GM12878 (cell line): ENCODE measurements at regions not wholly inside any gene's neighbourhood (a gene's known extent, or its start where the extent isn't known, plus 50 kb on each side); places are given as distances from the start of the nearest gene placed in this dataset.

Source experiments
- ATAC-seq: fragments of 200-7000 bp; cut with Tn5 transposase; 3 replicates; pipeline ENCODE4 v1.9.1; 2020; ENCODE audit warnings: mild to moderate bottlenecking, moderate library complexity
- BruUV-seq: library from RNA; stranded (reverse); fragments of 400-500 nt; replicated peaks from 2 replicates; lab custom pipeline; 2021; lab: Mats Ljungman, UMichigan
- CTCF ChIA-PET: fragments of 300-600 bp; sonication (Branson Sonifier 250); formaldehyde crosslinking; extraction: SDS; loops from one replicate; lab custom pipeline; 2021; ENCODE audit warnings: inconsistent platforms; lab: Yijun Ruan, JAX
- POLR2A ChIA-PET: fragments of 350-600 bp; formaldehyde crosslinking; extraction: SDS; loops from one replicate; lab custom pipeline; 2021; ENCODE audit warnings: inconsistent platforms; lab: Charles Lee
- RAD21 ChIA-PET: fragments of 300-600 bp; sonication (Branson Sonifier 250); formaldehyde crosslinking; loops from one replicate; lab custom pipeline; 2023; ENCODE audit warnings: antibody characterized with exemption; ENCODE audit not compliant: unreplicated experiment; lab: Charles Lee
- SMC1A ChIA-PET: fragments of 300-600 bp; sonication (Branson Sonifier 250); formaldehyde crosslinking; loops from one replicate; lab custom pipeline; 2023; ENCODE audit not compliant: unreplicated experiment, uncharacterized antibody; lab: Charles Lee
- DNase-seq: peaks from one replicate; pipeline ENCODE4 v3.0.0-alpha.2; 2011; ENCODE audit warnings: low read depth, low spot score
- FAIRE-seq: peaks from 3 replicates; lab custom pipeline; 2011; peaks lifted over from hg19 to GRCh38; lab: Jason Lieb, UNC
- H2AFZ ChIP-seq: 2 replicates; pipeline ENCODE4 v1.6.0; 2011; ENCODE audit warnings: low read depth, low read length, control low read depth; ENCODE audit not compliant: control insufficient read depth
- H3K27ac ChIP-seq: 2 replicates; pipeline ENCODE4 v1.5.1; 2011; ENCODE audit warnings: control low read depth; ENCODE audit not compliant: control insufficient read depth, insufficient read depth
- H3K27me3 ChIP-seq, 2 experiments: replicated peaks in 1 of 2; 2 replicates each; pipeline versions ENCODE4 v1.6.0 to v1.6.1; 2011; ENCODE audit warnings: low read length in 1 of 2; ENCODE audit not compliant: control insufficient read depth in 2 of 2, insufficient read depth in 2 of 2
- H3K36me3 ChIP-seq, 2 experiments: 2 replicates each; pipeline ENCODE4 v1.5.1; 2011; ENCODE audit warnings: low read length in 1 of 2; ENCODE audit not compliant: control insufficient read depth in 2 of 2, insufficient read depth in 2 of 2
- H3K4me1 ChIP-seq: 2 replicates; pipeline ENCODE4 v1.6.1; 2011; ENCODE audit warnings: mild to moderate bottlenecking, low read length, moderate library complexity, mixed read lengths; ENCODE audit not compliant: control insufficient read depth, insufficient read depth
- H3K4me2 ChIP-seq: 2 replicates; pipeline ENCODE4 v1.6.0; 2011; ENCODE audit warnings: control low read depth; ENCODE audit not compliant: control insufficient read depth, insufficient read depth
- H3K4me3 ChIP-seq: fragments of 200-600 bp; sonication (generic); 2 replicates; pipeline ENCODE4 v1.5.1; 2016
- H3K79me2 ChIP-seq: 2 replicates; pipeline ENCODE4 v1.6.0; 2011; ENCODE audit warnings: low read length; ENCODE audit not compliant: control insufficient read depth, insufficient read depth
- H3K9ac ChIP-seq: 2 replicates; pipeline ENCODE4 v1.8.0; 2011; ENCODE audit warnings: low read length, control low read depth, mixed read lengths; ENCODE audit not compliant: control insufficient read depth, insufficient read depth
- H3K9me3 ChIP-seq: replicated peaks from 3 replicates; pipeline ENCODE4 v1.5.1; 2011; ENCODE audit warnings: mild to moderate bottlenecking, low read length; ENCODE audit not compliant: control insufficient read depth, insufficient read depth
- H4K20me1 ChIP-seq: 2 replicates; pipeline ENCODE4 v1.6.0; 2011; ENCODE audit not compliant: control insufficient read depth, insufficient read depth
- BCLAF1 ChIP-seq: fragments of 450-650 bp; IDR thresholded peaks from 2 replicates; pipeline ENCODE4 v1.6.1; 2017; ENCODE audit warnings: antibody characterized with exemption, mild to moderate bottlenecking, moderate library complexity
- DPF2 ChIP-seq: fragments of 450-650 bp; IDR thresholded peaks from 2 replicates; pipeline ENCODE4 v1.6.1; 2017; ENCODE audit warnings: mild to moderate bottlenecking
- E2F8 ChIP-seq: fragments of 450-650 bp; IDR thresholded peaks from 2 replicates; pipeline ENCODE4 v1.6.1; 2018; ENCODE audit warnings: mild to moderate bottlenecking, low read depth, moderate library complexity; ENCODE audit not compliant: partially characterized antibody
- EED ChIP-seq: sonication (generic); IDR thresholded peaks from 2 replicates; pipeline ENCODE4 v1.6.1; 2016; ENCODE audit warnings: antibody characterized with exemption, low read depth
- HSF1 ChIP-seq: fragments of 150-350 bp; IDR thresholded peaks from 2 replicates; pipeline ENCODE4 v1.6.1; 2014; ENCODE audit warnings: mild to moderate bottlenecking, low read depth, low read length
- IRF3 ChIP-seq: fragments of 450-650 bp; IDR thresholded peaks from 2 replicates; pipeline ENCODE4 v1.6.1; 2014; ENCODE audit warnings: mild to moderate bottlenecking
- NR2F1 ChIP-seq: fragments of 450-650 bp; conservative IDR thresholded peaks from 2 replicates; pipeline ENCODE4 v1.6.1; 2017; ENCODE audit warnings: mild to moderate bottlenecking
- POLR2A ChIP-seq: IDR thresholded peaks from 2 replicates; pipeline ENCODE4 v1.6.1; 2011; ENCODE audit warnings: low read depth, mild to moderate bottlenecking, low read length
- POLR2AphosphoS5 ChIP-seq: IDR thresholded peaks from 2 replicates; pipeline ENCODE4 v1.6.1; 2011; ENCODE audit warnings: mild to moderate bottlenecking, low read length, inconsistent platforms
- RFX5 ChIP-seq: IDR thresholded peaks from 2 replicates; pipeline ENCODE4 v1.6.1; 2011; ENCODE audit warnings: low read depth, low read length, improper control_type of control experiment
- STAT1 ChIP-seq: fragments of 450-650 bp; conservative IDR thresholded peaks from 2 replicates; pipeline ENCODE4 v1.6.1; 2014; ENCODE audit warnings: antibody characterized with exemption, mild to moderate bottlenecking
- ZBTB33 ChIP-seq: fragments of 450-650 bp; IDR thresholded peaks from 2 replicates; pipeline ENCODE4 v1.6.1; 2017; ENCODE audit warnings: mild to moderate bottlenecking
- ZZZ3 ChIP-seq: IDR thresholded peaks from 2 replicates; pipeline ENCODE4 v1.6.1; 2011; ENCODE audit warnings: low read depth; ENCODE audit not compliant: control insufficient read depth, insufficient read length
- WGBS: methylation state at CpG from one replicate; pipeline ENCODE4 v1.1.6; 2016; ENCODE audit warnings: low lambda C conversion rate; ENCODE audit not compliant: insufficient replicate concordance, insufficient coverage; ENCODE audit errors: missing lambda C conversion rate; 5-methylcytosine and 5-hydroxymethylcytosine counted together
- in situ Hi-C: fragments of 300-500 bp; cut with MboI; formaldehyde crosslinking; loops from 9 replicates; pipeline ENCODE4 v1.14.3; 2018; ENCODE audit warnings: mixed read lengths
- intact Hi-C: fragments of 100-400 bp; cut with micrococcal nuclease; formaldehyde crosslinking; loops from one replicate; pipeline ENCODE4 v1.14.2; 2022; ENCODE audit not compliant: unreplicated experiment

- H3K4me1 ChIP-seq: peaks cover 9% of the 10 kb centered on the region; the same call in 1 of the 2 replicates
- no peak overlapping the region for H3K27ac ChIP-seq
- no peak overlapping the region; the same call in 1 of the 2 replicates for H2AFZ ChIP-seq
- H3K9me3 ChIP-seq: no peaks in the 10 kb centered on the region; the same call in 2 of the 3 replicates
- no peaks in the 10 kb centered on the region for H3K79me2 ChIP-seq
- ChIA-PET SMC1A (interaction anchor here (1.0 to 2.3 kb wide), 2 partner anchors 10 to 416 kb away, joined by 4 to 14 read pairs; no protein-coding TSS in a partner anchor), POLR2A (interaction anchor here (1.1 kb wide), 1 partner anchor 11 kb away, joined by 3 read pairs; no protein-coding TSS in a partner anchor), RAD21 (interaction anchor here (0.8 to 0.9 kb wide), 2 partner anchors 11 to 21 kb away, joined by 3 to 4 read pairs; no protein-coding TSS in a partner anchor), CTCF (no interaction called here)
- WGBS: 57% methylated on average over 4 of the region's 5 CpGs
- no peak for DNase-seq
- H3K27me3 ChIP-seq: no peaks in the 10 kb centered on the region
- H3K4me3 ChIP-seq: no peak overlapping the region
- H3K9ac ChIP-seq: no peak overlapping the region
- intact Hi-C loops (loop anchor here (10.0 kb wide), 2 partner anchors 419 to 471 kb away; partner anchors contain the start of gene EPHA4), in situ Hi-C loops (no loop called here)
- no peaks in the 10 kb centered on the region for H4K20me1 ChIP-seq
- BruUV-seq: no TSS peak
- H3K4me2 ChIP-seq: peak overlapping the region; percentile 23; the same call in 1 of the 2 replicates
- H3K36me3 ChIP-seq: no peaks in the 10 kb centered on the region
- ATAC-seq: no peak; the same call in 1 of the 3 replicates
- TF ChIP-seq ZBTB33: no peak
- TF ChIP-seq NR2F1: no peak
- TF ChIP-seq DPF2: no peak
- no peak for TF ChIP-seq STAT1
- TF ChIP-seq POLR2A: no peak
- no peak for TF ChIP-seq IRF3
- TF ChIP-seq EED: no peak
- no peak for TF ChIP-seq E2F8
- TF ChIP-seq ZZZ3: no peak
- TF ChIP-seq HSF1: no peak
- no peak for TF ChIP-seq POLR2AphosphoS5
- TF ChIP-seq RFX5: no peak
- no peak for TF ChIP-seq BCLAF1
- no peak for FAIRE-seq
Measured at GRCh38 chr2:221103930-221104329, 468.2 kb downstream of the EPHA4 start.
